NB4 (cell line): ENCODE measurements at regions not wholly inside any gene's neighbourhood (a gene's known extent, or its start where the extent isn't known, plus 50 kb on each side); places are given as distances from the start of the nearest gene placed in this dataset.

Experiments used
- MYC ChIP-seq: IDR thresholded peaks from 2 replicates; pipeline ENCODE4 v1.6.1; 2011; ENCODE audit warnings: low read depth, low read length
- POLR2A ChIP-seq: IDR thresholded peaks from 2 replicates; pipeline ENCODE4 v1.6.1; 2011; ENCODE audit warnings: mild to moderate bottlenecking; ENCODE audit not compliant: insufficient read length; ENCODE audit errors: extremely low read depth
- TF ChIP-seq, protein P1 (sequence below): IDR thresholded peaks from one replicate; pipeline ENCODE4 v1.5.1; 2012; ENCODE audit warnings: low read depth, low read length
- TF ChIP-seq, protein P2 (sequence below): IDR thresholded peaks from 2 replicates; pipeline ENCODE4 v1.6.1; 2011; ENCODE audit warnings: low read depth, low read length

DNA sequence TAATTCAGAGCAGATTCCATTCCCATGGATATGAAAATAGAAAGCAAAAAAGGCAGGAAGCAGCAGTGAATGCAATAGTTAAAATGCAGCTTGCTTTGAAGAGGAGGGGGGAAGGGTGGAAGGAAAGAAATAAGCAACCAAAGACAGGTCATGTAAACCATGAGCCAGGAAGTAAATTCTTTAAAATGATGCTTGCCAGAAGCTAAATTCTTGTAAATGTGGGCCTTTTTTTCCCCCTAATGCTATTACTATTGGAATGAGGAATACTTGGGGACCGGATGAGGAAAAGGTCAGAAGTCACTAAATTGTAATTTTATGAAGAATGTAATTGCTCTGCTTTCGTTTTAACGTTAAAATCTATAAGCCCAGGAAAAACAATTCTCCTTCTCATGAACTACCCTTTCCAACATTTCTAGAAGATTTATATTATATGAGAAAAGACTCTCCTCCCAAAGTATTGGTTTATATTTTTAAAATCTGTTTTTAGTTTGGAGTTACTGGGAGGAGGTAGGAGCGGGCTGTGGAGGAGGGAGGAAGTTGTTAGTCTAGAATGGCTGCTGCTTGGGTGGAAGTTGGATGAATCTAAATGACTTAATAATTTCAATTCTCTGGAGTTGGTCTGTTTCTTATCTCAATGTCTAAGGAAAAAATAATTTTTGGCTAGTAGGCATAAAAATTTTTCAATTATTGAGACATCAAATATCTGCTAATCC, 77.6 kb upstream of the PCDH18 start:
- TF ChIP-seq, protein P1, sequence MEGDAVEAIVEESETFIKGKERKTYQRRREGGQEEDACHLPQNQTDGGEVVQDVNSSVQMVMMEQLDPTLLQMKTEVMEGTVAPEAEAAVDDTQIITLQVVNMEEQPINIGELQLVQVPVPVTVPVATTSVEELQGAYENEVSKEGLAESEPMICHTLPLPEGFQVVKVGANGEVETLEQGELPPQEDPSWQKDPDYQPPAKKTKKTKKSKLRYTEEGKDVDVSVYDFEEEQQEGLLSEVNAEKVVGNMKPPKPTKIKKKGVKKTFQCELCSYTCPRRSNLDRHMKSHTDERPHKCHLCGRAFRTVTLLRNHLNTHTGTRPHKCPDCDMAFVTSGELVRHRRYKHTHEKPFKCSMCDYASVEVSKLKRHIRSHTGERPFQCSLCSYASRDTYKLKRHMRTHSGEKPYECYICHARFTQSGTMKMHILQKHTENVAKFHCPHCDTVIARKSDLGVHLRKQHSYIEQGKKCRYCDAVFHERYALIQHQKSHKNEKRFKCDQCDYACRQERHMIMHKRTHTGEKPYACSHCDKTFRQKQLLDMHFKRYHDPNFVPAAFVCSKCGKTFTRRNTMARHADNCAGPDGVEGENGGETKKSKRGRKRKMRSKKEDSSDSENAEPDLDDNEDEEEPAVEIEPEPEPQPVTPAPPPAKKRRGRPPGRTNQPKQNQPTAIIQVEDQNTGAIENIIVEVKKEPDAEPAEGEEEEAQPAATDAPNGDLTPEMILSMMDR: no peak
- TF ChIP-seq POLR2A: no peak
- TF ChIP-seq, protein P2, sequence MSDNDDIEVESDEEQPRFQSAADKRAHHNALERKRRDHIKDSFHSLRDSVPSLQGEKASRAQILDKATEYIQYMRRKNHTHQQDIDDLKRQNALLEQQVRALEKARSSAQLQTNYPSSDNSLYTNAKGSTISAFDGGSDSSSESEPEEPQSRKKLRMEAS: no peak
- no peak for TF ChIP-seq MYC
